Upper lobe of left lung (tissue), 4 donors: ENCODE measurements at regions not wholly inside any gene's neighbourhood (a gene's known extent, or its start where the extent isn't known, plus 50 kb on each side); places are given as distances from the start of the nearest gene placed in this dataset.
"Not testable (repeated sequence)": the region's sequence is repeated elsewhere in the genome, so short reads cannot be mapped to it uniquely, and the experiment has no call there.

ENCODE experiments used
- EP300 ChIP-seq, 4 donors: sonication (generic); formaldehyde crosslinking; IDR thresholded peaks; one replicate each; pipeline ENCODE4 v1.5.1; 2017; ENCODE audit warnings: antibody characterized with exemption in 4 of 4, control low read depth in 2 of 4
- POLR2A ChIP-seq, 4 donors: fragments of 450-650 bp; IDR thresholded peaks; one replicate each; pipeline ENCODE4 v1.5.1; 2016 to 2017; ENCODE audit warnings: antibody characterized with exemption in 4 of 4, mild to moderate bottlenecking in 2 of 4
- POLR2AphosphoS5 ChIP-seq, 2 donors: sonication (generic); formaldehyde crosslinking; IDR thresholded peaks; one replicate each; pipeline ENCODE4 v1.5.1; 2017; ENCODE audit warnings: antibody characterized with exemption in 2 of 2
- TF ChIP-seq, protein P1 (sequence below), 6 experiments: fragments of 450-650 bp in 4 of 6; fragments of 200-600 bp in 2 of 6; sonication (generic) in 2 of 6; IDR thresholded peaks; one replicate each; pipeline ENCODE4 v1.5.1; 2016 to 2019; ENCODE audit warnings: antibody characterized with exemption in 6 of 6

DNA sequence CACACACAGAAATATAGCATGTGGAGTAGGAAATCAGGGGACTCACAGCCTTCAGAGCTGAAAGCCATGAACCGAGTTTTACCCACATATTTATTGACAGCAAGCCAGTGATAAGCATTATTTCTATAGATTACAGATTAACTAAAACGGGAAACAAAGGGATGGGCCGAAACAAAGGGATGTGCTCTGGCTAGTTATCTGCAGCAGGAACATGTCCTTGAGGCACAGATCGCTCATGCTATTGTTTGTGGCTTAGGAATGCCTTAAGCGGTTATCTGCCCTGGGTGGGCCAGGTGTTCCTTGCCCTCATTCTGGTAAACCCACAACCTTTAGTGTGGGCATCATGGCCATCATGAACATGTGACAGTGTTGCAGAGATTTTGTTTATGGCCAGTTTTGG, 61.4 kb upstream of the NRN1 start:
- not testable (repeated sequence) for TF ChIP-seq POLR2A, POLR2AphosphoS5, EP300 (IDR thresholded peaks at IDR 0.05)
- TF ChIP-seq, protein P1, sequence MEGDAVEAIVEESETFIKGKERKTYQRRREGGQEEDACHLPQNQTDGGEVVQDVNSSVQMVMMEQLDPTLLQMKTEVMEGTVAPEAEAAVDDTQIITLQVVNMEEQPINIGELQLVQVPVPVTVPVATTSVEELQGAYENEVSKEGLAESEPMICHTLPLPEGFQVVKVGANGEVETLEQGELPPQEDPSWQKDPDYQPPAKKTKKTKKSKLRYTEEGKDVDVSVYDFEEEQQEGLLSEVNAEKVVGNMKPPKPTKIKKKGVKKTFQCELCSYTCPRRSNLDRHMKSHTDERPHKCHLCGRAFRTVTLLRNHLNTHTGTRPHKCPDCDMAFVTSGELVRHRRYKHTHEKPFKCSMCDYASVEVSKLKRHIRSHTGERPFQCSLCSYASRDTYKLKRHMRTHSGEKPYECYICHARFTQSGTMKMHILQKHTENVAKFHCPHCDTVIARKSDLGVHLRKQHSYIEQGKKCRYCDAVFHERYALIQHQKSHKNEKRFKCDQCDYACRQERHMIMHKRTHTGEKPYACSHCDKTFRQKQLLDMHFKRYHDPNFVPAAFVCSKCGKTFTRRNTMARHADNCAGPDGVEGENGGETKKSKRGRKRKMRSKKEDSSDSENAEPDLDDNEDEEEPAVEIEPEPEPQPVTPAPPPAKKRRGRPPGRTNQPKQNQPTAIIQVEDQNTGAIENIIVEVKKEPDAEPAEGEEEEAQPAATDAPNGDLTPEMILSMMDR (IDR thresholded peaks at IDR 0.05): not testable (repeated sequence)
